Body of pancreas (tissue), 4 donors: ENCODE measurements at regions not wholly inside any gene's neighbourhood (a gene's known extent, or its start where the extent isn't known, plus 50 kb on each side); places are given as distances from the start of the nearest gene placed in this dataset.

ENCODE experiments used
- ATAC-seq: fragments of 150-250 bp; one replicate; pipeline ENCODE4 v1.9.1; 2016
- DNase-seq, 4 donors: peaks; one replicate each; pipeline ENCODE4 v3.0.0-alpha.2; 2019
- H3K27ac ChIP-seq, 4 donors: fragments of 200-600 bp; sonication (generic); 1 replicate in 3 of 4; 2 replicates in 1 of 4; pipeline versions ENCODE4 v1.5.1 to v1.6.1; 2016 to 2019; ENCODE audit warnings: mild to moderate bottlenecking in 1 of 4, mixed read lengths in 1 of 4, moderate library complexity in 1 of 4
- H3K27me3 ChIP-seq, 2 donors: fragments of 200-600 bp; sonication (generic); one replicate each; pipeline ENCODE4 v1.6.0; 2016; ENCODE audit warnings: mild to moderate bottlenecking in 1 of 2
- H3K36me3 ChIP-seq, 2 donors: fragments of 200-600 bp; sonication (generic); replicated peaks in 1 of 2; 2 replicates each; pipeline ENCODE4 v1.5.1; 2016; ENCODE audit warnings: low read depth in 2 of 2; ENCODE audit not compliant: insufficient read depth in 1 of 2
- H3K4me1 ChIP-seq: fragments of 200-600 bp; sonication (generic); one replicate; pipeline ENCODE4 v1.6.0; 2016
- H3K4me3 ChIP-seq, 2 donors: fragments of 200-600 bp; sonication (generic); 1 replicate in 1 of 2; 2 replicates in 1 of 2; pipeline ENCODE4 v1.5.1; 2016 to 2019
- H3K9me3 ChIP-seq, 3 donors: fragments of 200-600 bp; sonication (generic); 1 replicate in 2 of 3; 2 replicates in 1 of 3; pipeline ENCODE4 v1.5.1; 2016
- POLR2A ChIP-seq, 3 donors: fragments of 450-650 bp; IDR thresholded peaks; one replicate each; pipeline ENCODE4 v1.6.1; 2016; ENCODE audit warnings: antibody characterized with exemption in 3 of 3, mild to moderate bottlenecking in 2 of 3
- WGBS, 2 donors: methylation state at CpG; one replicate each; pipeline ENCODE4 v1.1.5; 2017; 5-methylcytosine and 5-hydroxymethylcytosine counted together
- intact Hi-C: fragments of 100-400 bp; cut with DNase I; formaldehyde crosslinking; loops from one replicate; pipeline ENCODE4 v1.15.1; 2023
- TF ChIP-seq, protein P1 (sequence below), 7 experiments: fragments of 450-650 bp in 4 of 7; fragments of 200-600 bp in 3 of 7; sonication (generic) in 3 of 7; IDR thresholded peaks; one replicate each; pipeline ENCODE4 v1.5.1; 2016 to 2019; ENCODE audit warnings: antibody characterized with exemption in 7 of 7

DNA sequence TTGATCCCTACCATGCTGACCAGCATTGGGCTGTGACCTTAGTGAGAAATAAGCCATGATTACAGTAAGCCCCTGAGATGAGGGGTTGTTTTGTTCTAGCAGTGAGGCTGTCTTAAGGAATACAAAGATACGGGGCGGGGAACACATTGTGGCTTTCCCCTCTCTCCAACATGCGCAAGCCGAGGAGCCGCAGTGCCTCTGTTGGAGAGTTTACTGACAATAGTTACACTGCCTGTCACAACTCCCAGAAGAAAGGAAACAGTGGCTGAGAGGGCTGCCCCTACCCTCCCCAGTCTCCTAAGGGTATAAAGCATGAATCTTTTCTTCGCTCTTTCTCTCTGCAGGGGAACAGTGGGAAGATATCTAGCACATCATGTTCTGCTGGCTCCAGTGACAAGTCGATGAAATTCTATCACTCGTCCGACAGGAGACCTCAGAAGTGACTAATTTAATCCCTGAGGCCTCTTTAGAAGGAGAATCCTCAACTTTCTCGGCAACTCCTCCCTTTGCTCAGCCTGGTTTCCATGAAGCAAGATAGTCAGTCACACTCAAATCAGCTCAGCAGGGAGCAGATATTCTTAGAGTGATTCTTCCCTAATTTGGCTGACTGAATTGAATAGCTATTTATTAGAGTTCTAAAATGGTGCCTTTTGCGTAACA lies 409.0 kb upstream of the PROK2 start:
- H3K27me3 ChIP-seq: no peaks in the 10 kb centered on the region
- no peak overlapping the region for H3K27ac ChIP-seq
- no peaks in the 10 kb centered on the region for H3K36me3 ChIP-seq
- intact Hi-C loops: no loop called here
- no peak for TF ChIP-seq POLR2A (IDR thresholded peaks at IDR 0.05)
- TF ChIP-seq, protein P1, sequence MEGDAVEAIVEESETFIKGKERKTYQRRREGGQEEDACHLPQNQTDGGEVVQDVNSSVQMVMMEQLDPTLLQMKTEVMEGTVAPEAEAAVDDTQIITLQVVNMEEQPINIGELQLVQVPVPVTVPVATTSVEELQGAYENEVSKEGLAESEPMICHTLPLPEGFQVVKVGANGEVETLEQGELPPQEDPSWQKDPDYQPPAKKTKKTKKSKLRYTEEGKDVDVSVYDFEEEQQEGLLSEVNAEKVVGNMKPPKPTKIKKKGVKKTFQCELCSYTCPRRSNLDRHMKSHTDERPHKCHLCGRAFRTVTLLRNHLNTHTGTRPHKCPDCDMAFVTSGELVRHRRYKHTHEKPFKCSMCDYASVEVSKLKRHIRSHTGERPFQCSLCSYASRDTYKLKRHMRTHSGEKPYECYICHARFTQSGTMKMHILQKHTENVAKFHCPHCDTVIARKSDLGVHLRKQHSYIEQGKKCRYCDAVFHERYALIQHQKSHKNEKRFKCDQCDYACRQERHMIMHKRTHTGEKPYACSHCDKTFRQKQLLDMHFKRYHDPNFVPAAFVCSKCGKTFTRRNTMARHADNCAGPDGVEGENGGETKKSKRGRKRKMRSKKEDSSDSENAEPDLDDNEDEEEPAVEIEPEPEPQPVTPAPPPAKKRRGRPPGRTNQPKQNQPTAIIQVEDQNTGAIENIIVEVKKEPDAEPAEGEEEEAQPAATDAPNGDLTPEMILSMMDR (IDR thresholded peaks at IDR 0.05): no peak
- no peaks in the 10 kb centered on the region for H3K4me1 ChIP-seq
- 84 to 93% methylated on average over 11 of the region's 11 CpGs for WGBS, 2 donors
- ATAC-seq (no peak), DNase-seq (no peak)
- H3K4me3 ChIP-seq: no peak overlapping the region
- peaks cover 0 to 6% (median 0%) of the 10 kb centered on the region in 3 donors for H3K9me3 ChIP-seq

DNA sequence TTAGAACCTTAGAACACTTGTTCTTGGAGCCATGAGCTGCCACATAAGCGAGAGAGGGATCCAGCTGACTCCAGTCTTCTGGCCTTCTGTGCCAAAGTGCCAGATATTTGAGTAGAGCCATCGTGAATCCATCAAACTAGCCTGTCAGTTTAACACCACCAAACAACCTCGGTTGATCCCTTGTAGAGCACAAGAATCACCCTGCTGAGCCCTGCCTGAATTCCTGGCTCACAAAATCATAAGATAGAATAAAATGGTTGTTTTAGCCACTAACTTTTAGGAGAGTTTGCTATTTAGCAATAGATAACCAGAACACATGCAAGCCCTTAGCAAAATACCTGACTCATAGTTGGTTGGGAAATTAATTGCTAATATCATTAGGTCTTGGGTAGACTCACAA lies 407.6 kb upstream of the PROK2 start:
- H3K27ac ChIP-seq: no peak overlapping the region
- H3K4me3 ChIP-seq: no peak overlapping the region
- no peaks in the 10 kb centered on the region for H3K4me1 ChIP-seq
- ATAC-seq (no peak), DNase-seq (no peak)
- H3K36me3 ChIP-seq: no peaks in the 10 kb centered on the region
- H3K27me3 ChIP-seq: no peaks in the 10 kb centered on the region
- H3K9me3 ChIP-seq: peaks cover 0 to 6% (median 0%) of the 10 kb centered on the region in 3 donors
- 79 to 96% methylated on average over 3 of the region's 3 CpGs for WGBS, 2 donors
- intact Hi-C loops: no loop called here
- no peak for TF ChIP-seq POLR2A (IDR thresholded peaks at IDR 0.05)

DNA sequence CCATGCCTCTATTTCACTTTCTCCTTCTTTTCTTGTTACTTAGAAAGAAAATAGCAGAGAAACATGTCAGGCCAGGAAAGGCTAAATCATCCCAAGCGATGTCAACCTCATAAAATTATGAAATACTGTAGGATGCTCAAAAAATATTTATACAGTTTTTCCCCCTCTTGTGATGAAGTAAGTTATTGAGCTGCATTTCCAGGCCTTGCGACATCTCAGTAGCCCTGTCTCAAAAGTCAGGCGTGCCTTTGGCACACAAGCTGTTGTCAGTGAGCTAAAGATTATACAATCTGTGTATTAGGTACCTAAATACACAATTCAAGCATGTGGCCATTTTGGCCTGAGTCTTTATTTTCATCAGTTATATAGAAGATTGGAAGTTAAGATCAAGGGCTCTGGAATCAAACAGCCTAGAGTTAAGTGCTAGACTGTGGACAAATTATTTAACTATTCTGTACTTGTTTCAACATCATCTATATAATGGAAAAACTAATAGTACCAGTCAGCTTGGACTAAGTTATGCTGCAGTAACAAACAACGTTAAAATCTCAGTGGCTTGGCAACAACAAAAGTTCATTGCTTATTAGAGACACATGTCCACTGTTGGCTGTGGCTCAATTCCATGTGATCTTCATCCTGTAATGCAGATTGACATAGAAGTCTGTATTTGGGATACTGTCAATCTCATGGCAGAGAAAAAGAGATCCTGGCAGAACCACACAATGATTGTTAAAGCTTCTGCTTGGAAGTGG lies 406.4 kb upstream of the PROK2 start:
- H3K9me3 ChIP-seq: peaks cover 0 to 6% (median 0%) of the 10 kb centered on the region in 3 donors
- H3K27me3 ChIP-seq: no peaks in the 10 kb centered on the region
- DNase-seq (no peak), ATAC-seq (no peak)
- intact Hi-C loops: no loop called here
- H3K36me3 ChIP-seq: no peaks in the 10 kb centered on the region
- no peaks in the 10 kb centered on the region for H3K4me1 ChIP-seq
- TF ChIP-seq, protein P1 (IDR thresholded peaks at IDR 0.05): no peak
- no peak for TF ChIP-seq POLR2A (IDR thresholded peaks at IDR 0.05)
- 85 to 87% methylated on average over 4 of the region's 4 CpGs for WGBS, 2 donors
- H3K27ac ChIP-seq: no peak overlapping the region
- no peak overlapping the region for H3K4me3 ChIP-seq

DNA sequence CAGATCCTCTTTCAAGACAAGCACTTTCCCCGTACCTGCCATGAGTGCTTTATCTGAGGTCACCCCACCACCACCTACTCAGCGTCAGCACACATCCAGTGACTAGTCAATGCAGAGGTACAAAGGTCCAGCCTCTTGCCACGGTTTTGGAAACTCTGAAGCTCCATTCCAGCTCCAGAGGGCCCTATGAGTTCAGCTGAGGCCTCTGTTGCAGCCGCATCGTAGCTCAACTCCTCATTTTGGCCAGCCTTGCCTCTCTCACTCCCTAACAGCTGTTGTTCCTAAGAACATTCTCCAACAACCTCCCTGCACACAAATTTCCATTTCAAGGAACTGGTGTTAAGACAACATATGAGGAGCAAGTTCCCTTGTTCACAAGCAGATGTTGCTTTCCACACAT lies 405.1 kb upstream of the PROK2 start:
- Histone ChIP-seq H3K4me3 (no peak overlapping the region), H3K9me3 (peaks cover 0 to 6% (median 0%) of the 10 kb centered on the region in 3 donors), H3K4me1 (no peaks in the 10 kb centered on the region), H3K27ac (no peak overlapping the region), H3K36me3 (no peaks in the 10 kb centered on the region), H3K27me3 (no peaks in the 10 kb centered on the region)
- 71 to 75% methylated on average over 4 to 5 of the region's 5 CpGs for WGBS, 2 donors
- ATAC-seq (no peak), DNase-seq (no peak)
- no peak for TF ChIP-seq POLR2A (IDR thresholded peaks at IDR 0.05)
- TF ChIP-seq, protein P1 (IDR thresholded peaks at IDR 0.05): no peak
- intact Hi-C loops: no loop called here

DNA sequence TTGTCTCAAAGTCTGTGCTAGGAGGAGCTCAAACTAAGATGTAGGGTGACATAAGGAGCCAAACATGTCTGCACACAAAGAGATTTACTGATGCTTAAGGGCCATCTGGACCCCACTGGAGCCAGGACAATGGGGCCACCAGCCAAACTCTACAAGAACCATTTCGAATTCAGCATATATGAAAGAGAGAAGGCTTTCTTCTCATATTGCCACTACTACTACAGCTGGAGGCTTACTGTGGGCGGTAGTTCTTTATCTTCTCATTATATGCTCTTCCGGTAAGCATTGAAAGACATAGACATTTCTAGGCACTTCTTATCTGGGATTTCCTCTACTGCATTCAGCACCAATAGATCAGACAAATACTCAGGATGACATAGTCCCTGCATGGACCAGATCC lies 404.4 kb upstream of the PROK2 start:
- WGBS, 2 donors: 82 to 87% methylated on average over 3 of the region's 3 CpGs
- Histone ChIP-seq H3K4me3 (no peak overlapping the region), H3K4me1 (no peaks in the 10 kb centered on the region), H3K9me3 (peaks cover 0 to 6% (median 0%) of the 10 kb centered on the region in 3 donors), H3K36me3 (no peaks in the 10 kb centered on the region), H3K27me3 (no peaks in the 10 kb centered on the region), H3K27ac (no peak overlapping the region)
- no peak for DNase-seq
- intact Hi-C loops: no loop called here
- ATAC-seq: no peak
- TF ChIP-seq, protein P1 (IDR thresholded peaks at IDR 0.05): no peak
- no peak for TF ChIP-seq POLR2A (IDR thresholded peaks at IDR 0.05)
